ENCODE measurements at regions not wholly inside any gene's neighbourhood (a gene's known extent, or its start where the extent isn't known, plus 50 kb on each side); places are given as distances from the start of the nearest gene placed in this dataset.
"Not testable (repeated sequence)": the region's sequence is repeated elsewhere in the genome, so short reads cannot be mapped to it uniquely, and the experiment has no call there.

DNA sequence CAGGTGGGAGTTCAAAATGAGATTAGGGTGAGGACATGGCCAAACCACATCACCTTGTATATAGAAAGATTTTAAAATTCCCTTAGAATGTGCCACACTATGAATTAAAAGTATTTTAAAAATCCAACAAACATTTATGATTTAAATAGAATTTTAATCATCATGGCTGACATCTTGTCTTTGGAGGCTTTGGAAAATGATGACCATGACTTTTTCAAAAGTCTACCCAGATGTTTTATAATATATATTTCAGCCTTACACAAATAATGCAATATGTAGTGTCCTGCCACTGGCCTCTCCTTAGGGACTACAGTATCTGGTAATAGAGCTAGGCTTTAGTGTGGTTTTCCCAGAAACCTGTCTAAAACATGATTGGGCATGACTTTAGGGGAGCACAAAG, 1353.4 kb upstream of the GOT2 start:
- DNase-seq = no peak

DNA sequence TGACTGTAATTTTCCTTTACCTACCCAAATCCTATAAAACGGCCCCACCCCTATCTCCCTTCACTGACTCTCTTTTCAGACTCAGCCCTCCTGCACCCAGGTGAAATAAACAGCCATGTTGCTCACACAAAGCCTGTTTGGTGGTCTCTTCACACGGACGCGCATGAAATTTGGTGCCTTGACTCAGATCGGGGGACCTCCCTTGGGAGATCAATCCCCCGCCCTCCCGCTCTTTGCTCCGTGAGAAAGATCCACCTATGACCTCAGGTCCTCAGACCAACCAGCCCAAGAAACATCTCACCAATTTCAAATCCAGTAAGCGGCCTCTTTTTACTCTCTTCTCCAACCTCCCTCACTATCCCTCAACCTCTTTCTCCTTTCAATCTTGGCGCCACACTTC, 1344.7 kb upstream of the GOT2 start:
- DNase-seq = not testable (repeated sequence)

DNA sequence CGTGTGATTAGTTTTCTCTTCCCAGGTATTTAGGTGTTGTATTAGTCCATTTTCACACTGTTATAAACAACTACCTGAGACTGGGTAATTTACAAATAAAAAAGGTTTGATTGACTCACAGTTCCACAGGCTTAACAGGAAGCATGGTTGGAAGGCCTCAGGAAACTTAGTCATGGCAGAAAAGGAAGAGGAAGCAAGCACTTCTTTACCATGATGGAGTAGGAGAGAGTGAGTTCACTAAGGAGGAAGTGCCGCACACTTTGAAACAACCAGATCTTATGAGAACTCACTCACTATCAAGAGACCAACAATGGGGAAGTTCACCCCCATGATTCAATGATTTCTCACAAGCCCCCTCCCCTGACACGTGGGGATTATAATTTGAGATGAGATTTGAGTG, 1343.7 kb upstream of the GOT2 start:
- DNase-seq = no peak

DNA sequence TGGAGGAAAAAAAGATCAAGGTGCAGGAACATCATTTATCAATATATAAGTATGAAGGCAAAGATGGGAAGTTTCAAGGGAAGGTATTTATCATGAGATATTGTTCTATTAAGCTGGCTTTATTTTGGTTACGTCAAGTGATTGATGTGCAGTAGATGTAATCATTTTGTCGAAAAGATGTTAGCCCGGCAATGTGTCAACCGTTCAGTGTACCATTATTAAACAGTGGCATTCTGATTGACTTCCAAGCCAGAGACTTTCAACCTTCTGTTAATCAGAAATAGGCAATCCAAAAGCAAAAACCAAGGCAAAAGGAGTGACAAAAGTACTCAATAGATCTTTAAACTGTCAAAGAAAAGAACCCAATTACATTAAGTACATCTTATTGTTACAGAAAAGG, 1340.3 kb upstream of the GOT2 start:
- DNase-seq = no peak

DNA sequence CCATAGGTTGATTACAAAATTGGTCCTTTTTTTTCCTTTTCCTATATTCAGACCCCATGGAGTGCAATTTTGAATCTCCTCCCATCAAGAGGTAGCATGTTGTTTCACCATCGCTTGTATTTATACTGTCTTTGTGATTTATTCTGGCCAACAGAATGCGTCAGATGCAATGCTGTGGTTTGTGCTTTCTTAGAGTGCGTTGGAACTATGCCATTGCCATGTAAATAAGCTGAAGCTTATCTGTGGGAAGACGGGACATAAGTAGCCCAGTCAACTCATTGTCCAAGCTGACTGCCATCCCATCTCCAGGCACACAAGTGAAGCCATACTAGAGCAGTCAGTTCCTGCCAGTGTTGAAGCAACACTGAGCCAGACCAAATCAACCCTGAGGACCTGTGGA, 1339.3 kb upstream of the GOT2 start:
- DNase-seq = no peak

DNA sequence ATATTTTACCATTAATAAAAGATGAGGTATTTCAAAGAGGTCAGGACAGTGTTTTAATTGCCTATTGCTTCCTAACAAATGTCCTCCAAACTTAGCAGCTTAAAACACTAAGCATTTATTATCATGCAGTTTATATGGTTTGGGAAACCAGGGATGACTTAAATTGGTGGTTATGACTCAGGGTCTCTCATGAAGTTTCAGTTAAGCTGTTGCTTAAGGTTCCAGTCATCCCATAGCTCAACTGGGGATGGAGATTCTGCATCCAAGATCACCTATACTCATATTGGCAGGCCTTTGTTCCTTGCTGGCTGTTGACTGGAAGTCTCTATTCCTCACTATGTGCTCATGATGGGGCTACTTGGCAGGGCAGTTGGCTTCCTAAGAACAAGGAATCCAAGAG, 1329.9 kb upstream of the GOT2 start:
- no peak for DNase-seq

DNA sequence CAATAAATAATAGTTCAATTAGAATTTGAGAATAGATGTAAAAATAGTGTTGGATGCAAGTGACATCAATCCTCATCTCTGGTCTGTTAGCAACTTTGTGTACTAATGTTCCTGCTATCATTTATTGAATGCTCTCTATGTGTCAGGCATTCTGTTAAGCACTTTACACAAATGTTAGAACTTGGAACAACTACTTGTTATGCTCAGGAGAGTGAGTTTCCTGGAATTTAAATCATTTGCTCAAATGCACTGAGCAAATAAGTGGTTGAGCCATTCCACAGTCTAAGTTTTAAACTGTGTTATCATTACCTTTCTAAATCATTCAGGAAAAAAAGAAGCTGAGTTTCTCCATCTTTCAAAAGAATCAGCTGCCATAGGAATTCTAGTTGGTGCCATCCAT, 1327.3 kb upstream of the GOT2 start:
- DNase-seq = no peak

DNA sequence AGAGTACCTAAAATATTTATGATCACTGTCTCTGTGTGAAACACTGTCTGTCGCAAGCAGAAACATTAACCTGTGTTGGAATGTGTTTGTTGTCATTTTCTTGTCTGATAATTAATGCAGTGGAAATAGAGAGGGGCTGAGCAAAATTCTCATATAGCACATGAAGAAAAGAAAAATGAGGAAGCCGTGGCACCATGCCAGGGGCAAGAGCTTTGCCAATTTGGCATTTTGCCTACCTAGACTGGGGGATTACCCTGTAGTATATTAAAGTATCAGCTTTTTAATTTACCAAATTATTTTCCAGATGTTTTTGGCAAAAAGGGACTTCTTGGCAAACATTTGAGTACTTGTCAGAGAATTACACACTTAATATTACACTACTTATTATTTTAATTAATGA, 1326.6 kb upstream of the GOT2 start:
- no peak for DNase-seq

DNA sequence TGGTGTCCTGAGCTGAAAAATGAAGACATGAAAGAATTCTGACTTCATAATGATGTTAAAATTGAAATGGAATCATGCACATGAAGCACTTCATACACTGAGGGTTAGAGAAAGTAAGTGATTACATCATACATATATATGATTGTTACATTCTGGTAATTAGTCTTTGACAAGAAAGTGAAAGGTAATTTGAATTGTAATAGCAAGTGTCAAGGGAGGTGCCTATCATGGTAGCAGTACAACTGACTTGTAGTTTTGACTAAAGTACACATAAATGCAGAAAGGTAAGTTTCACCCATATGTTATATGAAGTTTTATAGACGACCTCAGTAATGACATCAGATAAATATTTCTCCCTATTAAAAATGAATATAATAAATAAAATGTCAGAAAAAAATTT, 1325.0 kb upstream of the GOT2 start:
- DNase-seq = no peak

DNA sequence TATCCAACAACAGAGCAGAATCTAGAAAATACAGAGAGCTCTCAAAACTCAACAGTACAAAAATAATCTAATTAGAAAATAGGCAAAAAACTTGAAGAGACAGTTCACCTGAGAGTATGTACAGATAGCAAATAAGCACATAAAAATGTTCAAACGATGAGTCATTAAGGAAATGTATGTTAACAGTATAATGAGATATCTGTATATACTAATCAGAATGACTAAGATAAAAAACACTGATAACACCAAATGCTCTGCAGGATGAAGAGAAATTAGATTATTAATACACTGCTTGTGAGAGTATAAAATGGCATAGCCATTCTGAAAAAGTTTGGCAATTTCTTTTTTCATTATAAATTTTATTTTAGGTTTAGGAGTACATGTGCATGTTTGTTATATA, 1307.6 kb upstream of the GOT2 start:
- DNase-seq = no peak

DNA sequence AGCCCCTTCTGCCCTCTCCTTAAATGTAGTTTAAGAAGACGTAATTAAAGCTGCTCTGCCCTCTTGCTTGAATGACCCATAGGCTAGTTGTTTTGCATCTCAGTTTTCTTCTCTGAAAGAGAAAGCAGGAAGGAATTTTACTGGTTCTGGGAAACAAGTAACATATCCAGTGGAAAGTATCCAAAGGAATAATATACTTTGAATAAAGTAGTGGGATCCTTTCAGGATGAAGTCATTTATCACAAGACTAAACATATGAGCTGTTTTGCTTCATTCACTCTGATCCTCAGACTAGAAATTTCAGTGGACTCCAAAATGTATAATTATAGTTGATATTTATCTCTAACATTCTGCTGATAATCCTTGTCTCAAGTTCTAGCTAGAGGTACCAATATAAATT, 1297.6 kb upstream of the GOT2 start:
- DNase-seq = no peak

DNA sequence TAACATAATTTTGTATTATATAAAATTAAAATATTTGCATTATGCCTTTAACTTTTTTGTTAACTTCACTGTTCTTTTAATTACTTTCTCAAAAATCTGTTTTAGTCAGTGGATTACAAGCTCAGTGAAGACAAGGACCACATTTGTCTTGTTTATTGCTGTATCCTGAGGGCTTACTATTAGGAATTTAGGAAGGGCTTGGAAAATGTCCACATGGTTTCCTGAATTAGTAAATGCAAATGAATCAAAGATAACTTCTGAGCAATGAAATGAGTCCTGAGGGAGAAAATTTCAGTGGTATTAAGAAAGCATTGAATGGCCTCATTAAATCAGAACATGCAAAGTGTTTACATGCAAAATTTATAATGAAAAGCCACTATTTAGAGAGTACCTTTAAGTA, 1293.2 kb upstream of the GOT2 start:
- no peak for DNase-seq

DNA sequence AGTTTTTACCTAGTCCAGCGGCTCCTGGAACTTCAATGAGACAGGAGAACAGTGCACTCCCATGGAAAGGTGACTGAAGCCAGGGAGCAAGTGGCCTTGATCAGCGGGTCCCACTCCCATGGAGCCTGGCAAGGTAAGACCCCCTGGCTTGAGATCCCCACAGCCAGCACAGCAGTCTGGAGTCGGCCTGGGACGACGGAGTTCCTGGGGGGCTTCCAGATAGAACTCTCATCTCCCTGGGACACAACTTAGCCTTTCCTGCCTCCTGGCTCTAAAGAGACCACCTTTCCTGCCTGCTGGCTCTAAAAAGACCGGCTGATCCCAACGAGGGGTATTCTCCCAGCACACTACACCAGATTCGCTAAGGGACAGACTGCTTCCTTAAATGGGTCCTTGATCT, 1279.0 kb upstream of the GOT2 start:
- no peak for DNase-seq

DNA sequence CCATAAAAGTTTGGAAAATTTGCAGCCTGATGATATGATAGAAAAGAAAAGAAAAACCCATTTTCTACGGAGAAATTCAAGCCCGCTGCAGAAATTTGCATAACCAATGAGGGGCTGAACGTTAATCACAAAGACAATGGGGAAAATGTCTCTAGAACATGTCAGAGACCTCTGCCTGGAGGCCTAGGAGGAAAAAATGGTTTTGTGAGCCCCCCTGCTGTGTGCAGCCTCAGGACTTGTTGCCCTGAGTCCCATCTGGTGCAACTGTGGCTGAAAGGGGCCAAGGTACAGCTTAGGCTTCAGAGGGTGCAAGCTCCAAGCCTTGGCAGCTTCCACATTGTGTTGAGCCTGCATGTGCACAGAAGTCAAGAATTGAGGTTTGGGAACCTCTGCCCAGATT, 1267.4 kb upstream of the GOT2 start:
- no peak for DNase-seq

DNA sequence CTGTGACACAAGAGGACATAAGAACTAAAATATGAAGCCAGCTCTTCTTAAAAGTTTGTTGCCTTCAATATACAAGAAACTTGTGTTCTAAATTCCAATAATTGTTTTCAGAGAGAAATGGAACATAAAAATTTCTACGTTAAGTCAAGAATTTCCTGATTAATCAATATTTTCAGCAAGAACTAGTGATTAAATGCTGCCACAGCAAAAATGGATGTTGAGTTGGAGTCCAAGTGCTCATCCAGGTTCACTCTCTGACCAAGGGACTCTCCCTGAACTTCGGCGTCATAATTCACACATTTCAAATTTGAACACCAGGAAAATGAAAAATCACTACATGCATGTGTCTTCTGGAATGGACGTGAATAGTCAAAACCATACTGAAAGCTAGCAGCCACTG, 1263.6 kb upstream of the GOT2 start:
- DNase-seq = no peak

DNA sequence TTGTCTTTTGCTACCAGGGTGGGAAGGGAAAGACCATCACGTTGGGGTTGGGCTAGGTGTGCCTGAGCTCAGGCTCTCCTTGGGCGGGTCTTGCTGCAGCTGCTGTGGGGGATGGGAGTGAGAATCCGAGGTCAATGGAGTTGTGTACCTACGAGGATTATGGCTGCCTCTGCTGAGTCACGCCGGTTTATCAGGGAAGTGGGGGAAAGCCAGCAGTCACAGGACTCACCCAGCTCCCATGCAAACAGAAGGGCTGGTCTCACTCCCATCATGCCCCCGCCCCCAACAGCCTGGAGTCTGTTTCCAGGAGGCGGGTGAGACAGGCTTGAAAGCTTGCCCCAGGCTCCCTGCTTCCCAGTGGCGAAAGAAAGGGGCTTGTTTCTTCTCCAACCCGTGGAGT, 1259.0 kb upstream of the GOT2 start:
- no peak for DNase-seq

DNA sequence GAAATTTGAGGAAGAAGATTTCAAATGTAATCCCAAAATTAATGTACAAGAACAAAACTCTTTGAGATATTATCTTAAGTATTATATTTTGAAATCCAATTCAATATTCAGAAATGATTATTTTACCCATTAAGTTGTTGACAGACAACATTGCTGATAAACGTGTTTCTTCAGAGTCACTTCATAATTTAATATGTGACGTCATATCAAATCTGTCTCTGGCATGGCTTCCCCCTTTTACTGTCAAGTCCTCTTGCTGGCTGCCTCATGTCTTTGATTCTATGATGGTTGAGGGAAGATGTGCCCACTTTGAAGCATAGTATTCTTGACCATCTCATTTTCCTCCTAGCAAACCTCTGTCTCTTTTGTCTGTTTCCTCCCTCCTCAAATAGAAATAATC, 1257.1 kb upstream of the GOT2 start:
- DNase-seq = no peak

DNA sequence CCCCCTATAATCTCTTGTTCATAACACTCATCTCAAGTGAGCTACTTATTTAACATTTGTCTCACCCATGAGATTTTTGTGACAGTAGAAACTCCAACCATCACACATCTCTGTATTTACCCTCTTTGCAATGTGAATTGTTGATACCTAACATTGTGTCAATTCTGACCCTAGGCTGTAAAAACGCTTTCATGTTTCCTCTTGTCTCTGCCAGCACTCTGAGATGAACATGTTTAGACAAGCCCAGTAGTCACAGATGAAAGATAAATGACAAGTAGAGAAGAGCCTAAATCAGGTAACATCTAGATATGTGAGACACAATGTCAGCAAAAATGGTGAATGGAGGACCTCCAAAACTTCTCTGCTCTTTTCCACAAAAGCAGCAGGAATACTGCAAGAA, 1254.5 kb upstream of the GOT2 start:
- no peak for DNase-seq

DNA sequence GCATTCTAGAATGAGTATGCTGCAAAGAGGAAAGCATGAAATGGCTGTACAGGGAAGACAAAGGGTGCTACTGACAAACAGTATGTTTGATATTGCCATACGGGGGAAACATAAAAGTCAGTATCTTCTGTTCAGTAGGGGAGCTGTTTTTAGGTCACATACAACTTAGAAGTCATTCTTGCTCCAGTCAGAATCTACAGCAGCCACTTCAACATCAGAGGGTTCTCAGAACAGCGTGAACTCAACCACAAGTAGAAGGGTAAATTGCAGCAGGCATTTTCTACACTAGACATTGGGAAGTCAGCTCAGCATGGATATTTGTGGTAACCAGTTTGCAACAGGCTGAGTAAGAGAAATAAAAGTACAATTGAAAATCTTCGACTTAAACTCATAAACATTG, 1241.8 kb upstream of the GOT2 start:
- DNase-seq = no peak

DNA sequence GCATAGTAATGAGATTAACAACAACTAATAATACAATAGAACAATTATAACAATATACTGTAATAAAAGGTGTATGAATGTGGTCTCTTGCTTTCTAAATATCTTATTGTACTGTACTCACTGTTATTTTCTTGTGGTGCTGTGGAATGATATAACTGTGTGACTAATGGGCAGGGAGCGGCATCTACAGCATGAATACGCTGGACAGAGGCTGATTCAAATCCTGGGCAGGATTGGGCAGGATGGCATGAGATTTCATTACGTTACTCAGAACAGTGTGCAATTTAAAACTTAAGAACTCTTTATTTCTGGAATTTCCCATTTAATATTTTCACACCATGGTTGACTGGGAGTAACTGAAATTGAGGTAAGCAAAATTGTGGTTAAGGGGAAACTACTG, 1239.8 kb upstream of the GOT2 start:
- no peak for DNase-seq

DNA sequence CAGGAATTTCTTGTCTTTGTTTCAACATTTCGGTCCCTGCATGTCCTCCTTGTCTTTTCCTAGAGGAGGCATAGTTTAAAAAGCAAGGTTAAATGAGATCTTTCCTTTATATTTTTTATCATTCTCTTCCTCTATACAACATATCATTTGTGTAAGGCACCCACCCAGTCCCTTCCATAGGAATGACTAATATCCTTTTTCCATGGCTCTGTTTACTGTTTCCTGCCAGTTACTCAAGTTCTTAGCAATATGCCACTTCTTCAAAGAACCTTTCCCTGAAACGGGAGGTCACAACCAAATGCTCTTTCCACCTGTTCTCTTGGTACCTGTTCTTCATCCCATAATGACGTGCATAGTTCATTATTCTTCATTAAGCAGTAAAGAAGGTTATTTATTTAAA, 1237.1 kb upstream of the GOT2 start:
- no peak for DNase-seq

DNA sequence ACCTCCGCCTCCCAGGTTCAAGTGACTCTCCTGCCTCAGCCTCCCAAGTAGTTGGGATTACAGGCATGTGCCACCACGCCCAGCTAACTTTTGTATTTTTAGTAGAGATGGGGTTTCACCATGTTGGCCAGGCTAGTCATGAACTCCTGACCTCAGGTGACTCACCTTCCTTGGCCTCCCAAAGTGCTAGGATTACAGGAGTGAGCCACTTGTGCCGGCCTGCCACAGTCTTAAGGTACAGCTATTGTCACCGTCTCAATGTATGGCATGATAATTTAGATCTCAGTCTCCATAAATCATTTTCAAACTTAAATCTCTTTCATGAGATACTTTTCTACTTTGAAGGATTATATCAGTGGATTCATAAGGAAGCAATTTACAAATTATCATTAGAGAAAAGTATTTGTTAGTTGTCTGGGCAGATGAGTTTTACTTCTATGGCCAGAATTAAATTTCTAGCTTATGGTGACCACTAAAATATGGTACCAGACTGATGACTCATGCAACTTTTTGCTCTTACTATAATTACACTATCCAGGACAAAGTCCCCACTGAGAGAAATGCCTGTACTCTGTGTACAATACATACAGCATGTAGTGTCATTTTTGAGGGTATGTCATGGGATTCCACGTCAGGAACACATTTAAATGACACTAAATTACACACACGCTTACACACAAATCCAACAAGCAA, 1230.3 kb upstream of the GOT2 start:
- no peak for DNase-seq

DNA sequence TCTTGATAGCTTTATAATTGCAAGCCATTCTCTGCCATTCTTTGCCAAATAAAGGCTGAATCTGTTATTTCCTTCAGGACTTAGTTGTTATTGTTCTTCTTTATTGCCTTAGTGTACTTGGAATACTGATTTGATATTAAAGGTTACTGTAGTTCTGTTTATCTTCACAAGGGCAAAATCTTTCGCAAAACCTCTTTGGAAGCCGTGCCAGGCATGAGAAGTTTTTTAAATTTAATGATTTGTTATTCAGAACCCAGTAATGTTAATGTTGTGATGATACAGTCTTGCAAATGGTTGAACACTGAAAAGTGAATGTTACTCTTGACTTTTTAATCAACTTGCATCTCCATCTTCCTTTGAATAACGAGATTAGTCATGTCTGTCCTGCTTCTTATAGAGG, 1225.2 kb upstream of the GOT2 start:
- no peak for DNase-seq

DNA sequence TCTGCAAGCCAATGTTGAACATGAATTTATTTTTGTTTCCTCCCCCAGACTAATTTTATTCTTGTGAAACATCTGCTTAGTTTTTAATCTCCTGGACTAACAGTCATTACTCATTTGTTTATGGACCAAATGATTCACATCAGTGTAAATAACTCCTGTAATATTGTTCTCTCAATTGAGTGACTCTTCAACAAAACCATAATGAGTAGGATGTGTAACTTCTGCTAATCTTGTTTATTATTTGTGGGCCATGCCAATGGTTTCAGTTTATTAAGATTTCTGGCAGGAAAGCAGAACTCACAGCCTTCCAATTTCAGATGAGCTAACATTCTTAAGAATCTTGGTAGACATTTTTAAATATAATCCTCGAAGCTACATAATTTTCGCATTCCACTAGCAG, 1216.3 kb upstream of the GOT2 start:
- no peak for DNase-seq

DNA sequence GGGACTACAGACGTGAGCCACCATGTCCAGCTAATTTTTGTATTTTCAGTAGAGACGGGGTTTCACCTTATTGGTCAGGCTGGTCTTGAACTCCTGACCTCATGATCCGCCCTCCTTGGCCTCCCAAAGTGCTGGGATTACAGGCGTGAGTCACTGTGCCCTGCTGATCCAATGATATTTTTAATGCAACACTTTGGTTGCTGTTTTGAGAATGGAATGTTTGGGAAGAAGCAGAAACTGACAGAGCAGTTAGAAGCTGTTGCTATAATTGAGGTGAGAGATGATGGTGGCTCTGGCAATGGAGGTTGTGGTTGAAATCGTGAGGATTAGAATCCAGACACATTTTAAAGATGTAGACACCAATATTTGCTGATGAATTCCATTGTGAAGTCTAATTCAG, 1209.9 kb upstream of the GOT2 start:
- DNase-seq = not testable (repeated sequence)

DNA sequence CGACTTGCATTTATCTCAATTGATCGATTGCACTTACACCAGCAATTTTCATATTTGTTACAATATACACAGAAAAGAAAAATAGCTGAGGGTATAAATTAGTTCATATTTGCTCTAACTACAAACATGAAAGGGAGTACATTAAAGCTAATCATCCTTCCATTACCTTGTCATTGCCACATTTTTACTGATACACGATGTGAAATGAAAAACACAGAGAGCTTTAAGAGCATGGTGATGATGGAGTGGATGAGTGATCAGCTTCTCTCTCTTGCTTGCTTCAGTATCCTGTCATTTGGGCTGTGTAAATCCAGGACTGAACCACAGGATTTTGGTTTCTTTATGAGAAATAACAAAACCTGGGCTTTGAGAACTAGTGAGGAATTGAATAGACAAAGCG, 1207.5 kb upstream of the GOT2 start:
- DNase-seq = no peak
